ENCODE measurements at regions not wholly inside any gene's neighbourhood (a gene's known extent, or its start where the extent isn't known, plus 50 kb on each side); places are given as distances from the start of the nearest gene placed in this dataset.

DNA sequence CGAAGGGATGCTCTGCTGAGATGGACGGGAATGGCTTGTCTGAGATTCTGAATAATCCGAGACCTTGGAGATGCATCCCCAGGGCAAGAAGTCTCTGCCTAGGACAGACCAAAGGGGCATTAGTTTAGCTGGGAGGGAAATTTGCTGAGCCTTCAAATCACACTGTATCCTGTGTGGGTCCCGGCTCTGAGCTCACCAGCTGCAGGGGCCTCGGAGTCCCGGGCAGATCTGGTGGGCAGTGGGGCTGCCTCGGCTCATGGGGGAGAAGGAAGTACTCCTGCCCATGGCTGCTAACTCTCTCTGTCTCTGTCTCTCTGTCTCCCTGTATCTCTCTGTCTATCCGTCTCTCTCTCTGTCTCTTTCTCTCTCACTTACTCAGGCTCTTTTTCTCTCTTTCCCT, 522.4 kb downstream of the TBC1D22A start:
- in situ Hi-C loops (cut with MboI; ENCODE audit: low sequenced_read_pairs) = no loop called here

- in situ Hi-C loops (cut with MboI; ENCODE audit: low sequenced_read_pairs) = no loop called here
Observed at GRCh38 chr22:47284360-47284759, 521.9 kb downstream of the TBC1D22A start.

- in situ Hi-C loops (cut with MboI; ENCODE audit: low sequenced_read_pairs) = no loop called here
Observed at GRCh38 chr22:47283616-47284270, 521.3 kb downstream of the TBC1D22A start.

DNA sequence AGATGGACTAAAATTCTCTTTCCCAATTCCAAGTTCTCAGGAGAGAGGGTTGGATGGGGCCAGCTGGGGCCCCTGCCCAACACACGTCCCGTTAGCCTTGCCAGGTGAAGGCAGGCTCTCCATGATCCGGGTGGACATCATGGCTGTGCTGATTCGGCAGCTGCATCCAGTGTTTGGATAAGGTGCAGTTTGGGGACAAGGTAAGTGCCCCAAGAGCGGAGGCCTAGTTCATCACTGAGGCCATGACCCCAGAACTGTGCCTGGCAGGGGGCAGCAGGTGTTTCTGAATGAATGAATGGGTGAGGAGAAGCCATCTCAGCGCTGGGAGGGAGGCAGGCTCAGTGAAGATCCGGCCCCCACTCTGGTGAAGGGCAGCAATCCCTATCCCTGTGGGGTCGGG, 520.4 kb downstream of the TBC1D22A start:
- in situ Hi-C loops (cut with MboI; ENCODE audit: low sequenced_read_pairs) = no loop called here

- in situ Hi-C loops (cut with MboI; ENCODE audit: low sequenced_read_pairs) = no loop called here
Observed at GRCh38 chr22:47282366-47282765, 519.9 kb downstream of the TBC1D22A start.

GRCh38 chr22:47281126-47282106, 519.0 kb downstream of the TBC1D22A start:
- in situ Hi-C loops (cut with MboI; ENCODE audit: low sequenced_read_pairs) = no loop called here

DNA sequence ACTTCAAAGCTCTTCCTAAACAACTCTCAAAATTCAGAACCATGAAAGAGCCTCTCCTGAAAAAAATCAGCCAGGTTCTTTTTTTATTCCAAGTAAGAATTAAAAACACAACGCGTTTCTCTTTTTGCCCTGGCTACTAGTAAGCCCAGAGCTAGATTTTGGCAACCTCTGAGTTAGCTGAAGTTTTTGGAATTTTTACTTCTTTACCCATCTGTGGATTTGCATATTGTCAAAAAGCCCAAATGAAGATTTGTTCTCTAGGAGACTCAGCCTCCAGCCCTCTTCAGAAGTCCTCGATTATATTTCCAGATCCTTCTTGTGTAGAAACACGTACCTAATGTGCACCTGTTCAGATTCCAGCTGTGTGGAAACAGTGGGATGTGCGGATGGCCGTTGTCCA, 517.9 kb downstream of the TBC1D22A start:
- in situ Hi-C loops (cut with MboI; ENCODE audit: low sequenced_read_pairs) = no loop called here

GRCh38 chr22:47279746-47280145, 517.3 kb downstream of the TBC1D22A start:
- in situ Hi-C loops (cut with MboI; ENCODE audit: low sequenced_read_pairs) = no loop called here

GRCh38 chr22:47279337-47279736, 516.9 kb downstream of the TBC1D22A start:
- in situ Hi-C loops (cut with MboI; ENCODE audit: low sequenced_read_pairs) = no loop called here

DNA sequence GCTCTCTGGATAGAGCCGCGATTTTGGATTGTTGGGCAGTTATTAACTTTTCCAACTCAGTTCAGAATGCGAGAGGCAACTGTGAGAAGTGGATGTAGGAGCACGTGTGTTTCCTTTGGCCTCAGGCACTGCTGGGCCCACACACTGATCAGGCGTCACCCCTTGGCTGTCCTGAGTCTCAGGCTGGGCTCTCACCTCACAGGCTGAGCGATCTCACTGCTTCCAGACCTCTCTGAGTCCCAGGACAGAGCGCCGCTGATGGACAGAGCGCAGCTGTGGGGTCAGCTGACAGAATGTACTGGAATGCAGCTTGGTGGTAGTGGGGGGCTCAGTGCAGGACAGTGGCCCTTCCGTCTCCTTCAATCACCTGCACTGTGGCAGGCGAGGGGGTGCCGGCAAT, 516.2 kb downstream of the TBC1D22A start:
- in situ Hi-C loops (cut with MboI; ENCODE audit: low sequenced_read_pairs) = no loop called here

GRCh38 chr22:47277531-47277930, 515.1 kb downstream of the TBC1D22A start:
- in situ Hi-C loops (cut with MboI; ENCODE audit: low sequenced_read_pairs) = no loop called here

GRCh38 chr22:47276991-47277390, 514.5 kb downstream of the TBC1D22A start:
- in situ Hi-C loops (cut with MboI; ENCODE audit: low sequenced_read_pairs) = no loop called here

GRCh38 chr22:47276450-47276820, 514.0 kb downstream of the TBC1D22A start:
- in situ Hi-C loops (cut with MboI; ENCODE audit: low sequenced_read_pairs) = no loop called here

GRCh38 chr22:47275605-47276449, 513.4 kb downstream of the TBC1D22A start:
- in situ Hi-C loops (cut with MboI; ENCODE audit: low sequenced_read_pairs) = no loop called here

GRCh38 chr22:47274196-47274595, 511.7 kb downstream of the TBC1D22A start:
- in situ Hi-C loops (cut with MboI; ENCODE audit: low sequenced_read_pairs) = no loop called here

DNA sequence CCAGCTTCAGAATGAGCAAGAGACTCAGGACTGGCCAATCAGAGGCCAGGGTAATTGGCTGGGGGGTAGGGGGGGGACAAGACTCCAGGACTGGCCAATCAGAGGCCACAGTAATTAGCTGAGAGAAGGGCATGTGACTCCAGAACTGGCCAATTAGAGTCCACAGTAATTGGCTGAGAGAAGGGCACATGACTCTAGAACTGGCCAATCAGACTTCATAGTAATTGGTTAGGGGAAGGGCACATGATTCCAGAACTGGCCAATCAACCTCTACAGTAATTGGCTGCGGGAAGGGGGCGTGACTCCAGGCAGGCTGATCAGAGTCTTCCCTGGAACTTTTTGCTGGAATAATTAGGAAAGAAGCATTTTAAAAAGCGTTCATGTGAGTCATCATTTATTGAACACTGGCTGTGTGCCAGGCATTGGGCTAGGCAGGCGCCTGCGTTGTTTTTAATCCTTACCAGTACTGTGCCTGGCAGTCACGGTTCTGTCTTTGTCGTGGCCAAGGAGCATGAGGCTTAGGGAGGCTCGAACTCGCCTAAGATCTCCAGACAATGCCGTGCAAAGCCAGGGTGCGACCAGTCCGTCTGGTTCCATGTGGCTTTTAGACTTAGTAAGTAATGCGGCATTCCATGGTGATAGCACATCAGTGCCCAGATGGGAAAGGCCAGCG, 508.1 kb downstream of the TBC1D22A start:
- in situ Hi-C loops (cut with MboI; ENCODE audit: low sequenced_read_pairs) = no loop called here

- in situ Hi-C loops (cut with MboI; ENCODE audit: low sequenced_read_pairs) = no loop called here
Observed at GRCh38 chr22:47269516-47270088, 507.2 kb downstream of the TBC1D22A start.

GRCh38 chr22:47267513-47268282, 505.2 kb downstream of the TBC1D22A start:
- in situ Hi-C loops (cut with MboI; ENCODE audit: low sequenced_read_pairs) = no loop called here

GRCh38 chr22:47266329-47266728, 503.9 kb downstream of the TBC1D22A start:
- in situ Hi-C loops (cut with MboI; ENCODE audit: low sequenced_read_pairs) = no loop called here

DNA sequence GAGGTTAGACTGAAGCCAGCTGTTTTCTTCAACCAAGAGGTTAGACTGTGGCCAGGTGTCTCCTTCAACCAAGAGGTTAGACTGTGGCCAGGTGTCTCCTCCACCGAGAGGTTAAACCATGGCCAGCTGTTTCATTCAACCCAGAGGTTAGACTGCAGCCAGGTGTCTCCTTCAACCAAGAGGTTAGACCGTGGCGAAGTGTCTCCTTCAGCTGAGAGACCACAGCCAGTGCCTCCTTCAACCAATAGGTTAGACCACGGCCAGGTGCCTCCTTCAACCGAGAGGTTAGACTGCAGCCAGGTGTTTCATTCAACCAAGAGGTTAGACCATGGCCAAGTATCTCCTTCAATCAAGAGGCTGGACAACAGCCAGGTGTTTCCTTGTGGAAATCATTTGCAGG, 498.1 kb downstream of the TBC1D22A start:
- in situ Hi-C loops (cut with MboI; ENCODE audit: low sequenced_read_pairs) = no loop called here
